Calu3 (cell line): ENCODE measurements at regions not wholly inside any gene's neighbourhood (a gene's known extent, or its start where the extent isn't known, plus 50 kb on each side); places are given as distances from the start of the nearest gene placed in this dataset.

Experiments used
- BruUV-seq: library from RNA; stranded (reverse); fragments of 400-500 nt; replicated peaks from 2 replicates; lab custom pipeline; 2021; lab: Mats Ljungman, UMichigan
- CTCF ChIA-PET: fragments of 300-600 bp; sonication (Branson Sonifier 250); formaldehyde crosslinking; loops from one replicate; lab custom pipeline; 2022; ENCODE audit warnings: antibody characterized with exemption; lab: Charles Lee
- DNase-seq: peaks from one replicate; pipeline ENCODE4 v3.0.0; 2022
- H3K27ac Mint-ChIP-seq: one replicate; pipeline ENCODE4 v1.8.0; 2022; ENCODE audit warnings: mixed read lengths; ENCODE audit not compliant: unreplicated experiment
- H3K27me3 Mint-ChIP-seq: one replicate; pipeline ENCODE4 v1.8.0; 2022; ENCODE audit warnings: mixed read lengths; ENCODE audit not compliant: unreplicated experiment
- H3K36me3 Mint-ChIP-seq: one replicate; pipeline ENCODE4 v1.8.0; 2022; ENCODE audit warnings: mild to moderate bottlenecking, moderate library complexity, mixed read lengths; ENCODE audit not compliant: insufficient read depth, unreplicated experiment
- H3K4me1 Mint-ChIP-seq: one replicate; pipeline ENCODE4 v1.8.0; 2022; ENCODE audit warnings: mild to moderate bottlenecking, low read depth, mixed read lengths; ENCODE audit not compliant: unreplicated experiment
- H3K4me3 Mint-ChIP-seq: one replicate; pipeline ENCODE4 v1.8.0; 2022; ENCODE audit warnings: mild to moderate bottlenecking, low read depth, moderate library complexity, mixed read lengths; ENCODE audit not compliant: unreplicated experiment
- H3K9me3 Mint-ChIP-seq: one replicate; pipeline ENCODE4 v1.8.0; 2022; ENCODE audit warnings: low read depth, mixed read lengths; ENCODE audit not compliant: unreplicated experiment
- intact Hi-C: fragments of 100-400 bp; cut with micrococcal nuclease; formaldehyde crosslinking; loops from one replicate; pipeline ENCODE4 v1.10.0; 2022; ENCODE audit not compliant: unreplicated experiment
- TF ChIP-seq, protein P1 (sequence below): fragments of 200-600 bp; IDR thresholded peaks from one replicate; pipeline ENCODE4 v1.8.0; 2022; ENCODE audit warnings: antibody characterized with exemption; ENCODE audit not compliant: unreplicated experiment

DNA sequence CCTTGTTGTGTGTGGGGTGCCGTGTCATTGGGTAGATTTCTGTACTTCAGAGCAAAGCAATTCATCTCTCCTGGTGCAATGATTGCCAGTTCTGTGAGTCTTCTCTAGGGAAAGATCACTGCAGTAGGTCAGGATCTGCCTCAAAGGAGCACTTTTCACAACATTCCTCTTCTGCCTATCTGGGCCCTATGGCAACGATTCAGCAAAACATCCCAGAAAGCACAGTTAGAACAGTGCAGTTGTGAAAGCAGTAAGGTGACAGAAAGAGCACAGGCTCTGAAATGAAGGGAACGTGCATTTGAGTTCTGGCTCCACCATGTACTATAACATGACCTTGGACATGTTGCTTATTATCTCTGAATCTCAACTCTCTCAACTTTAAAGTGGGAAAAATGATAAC is 178.5 kb upstream of the N4BP1 start:
- BruUV-seq: no TSS peak
- CTCF ChIA-PET: no interaction called here

DNA sequence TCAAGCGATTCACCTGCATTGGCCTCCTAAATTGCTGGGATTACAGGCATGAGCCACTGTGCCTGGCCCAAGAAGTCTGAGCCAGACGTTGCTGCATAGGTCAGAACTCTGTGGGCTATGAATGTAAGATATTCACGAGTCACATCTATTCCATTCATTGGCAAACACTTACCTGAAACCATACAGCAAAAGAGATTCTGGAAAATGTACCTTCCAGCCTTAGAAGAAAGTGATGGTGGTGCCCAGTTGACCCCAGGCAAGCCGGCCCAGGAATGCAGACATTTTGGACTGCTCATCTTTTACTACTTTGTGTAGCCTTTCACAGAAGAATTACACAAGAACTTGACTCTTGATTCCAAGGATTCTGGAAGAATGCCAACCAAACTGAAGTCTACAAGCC is 135.6 kb upstream of the N4BP1 start:
- intact Hi-C loops: no loop called here
- Mint-ChIP-seq H3K36me3 (no peaks in the 10 kb centered on the region), H3K4me1 (no peaks in the 10 kb centered on the region), H3K27me3 (no peaks in the 10 kb centered on the region), H3K27ac (no peak overlapping the region), H3K9me3 (no peaks in the 10 kb centered on the region), H3K4me3 (no peak overlapping the region)
- BruUV-seq: no TSS peak
- DNase-seq: no peak
- TF ChIP-seq, protein P1, sequence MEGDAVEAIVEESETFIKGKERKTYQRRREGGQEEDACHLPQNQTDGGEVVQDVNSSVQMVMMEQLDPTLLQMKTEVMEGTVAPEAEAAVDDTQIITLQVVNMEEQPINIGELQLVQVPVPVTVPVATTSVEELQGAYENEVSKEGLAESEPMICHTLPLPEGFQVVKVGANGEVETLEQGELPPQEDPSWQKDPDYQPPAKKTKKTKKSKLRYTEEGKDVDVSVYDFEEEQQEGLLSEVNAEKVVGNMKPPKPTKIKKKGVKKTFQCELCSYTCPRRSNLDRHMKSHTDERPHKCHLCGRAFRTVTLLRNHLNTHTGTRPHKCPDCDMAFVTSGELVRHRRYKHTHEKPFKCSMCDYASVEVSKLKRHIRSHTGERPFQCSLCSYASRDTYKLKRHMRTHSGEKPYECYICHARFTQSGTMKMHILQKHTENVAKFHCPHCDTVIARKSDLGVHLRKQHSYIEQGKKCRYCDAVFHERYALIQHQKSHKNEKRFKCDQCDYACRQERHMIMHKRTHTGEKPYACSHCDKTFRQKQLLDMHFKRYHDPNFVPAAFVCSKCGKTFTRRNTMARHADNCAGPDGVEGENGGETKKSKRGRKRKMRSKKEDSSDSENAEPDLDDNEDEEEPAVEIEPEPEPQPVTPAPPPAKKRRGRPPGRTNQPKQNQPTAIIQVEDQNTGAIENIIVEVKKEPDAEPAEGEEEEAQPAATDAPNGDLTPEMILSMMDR: no peak
- CTCF ChIA-PET: no interaction called here

More for the DNA sequence above, 178.5 kb upstream of the N4BP1 start:
- no peaks in the 10 kb centered on the region for H3K4me1 Mint-ChIP-seq
- DNase-seq: no peak
- H3K9me3 Mint-ChIP-seq: peaks cover 7% of the 10 kb centered on the region
- no peaks in the 10 kb centered on the region for H3K36me3 Mint-ChIP-seq
- TF ChIP-seq, protein P1: no peak
- no peaks in the 10 kb centered on the region for H3K27me3 Mint-ChIP-seq
- no peak overlapping the region for H3K27ac Mint-ChIP-seq
- no peak overlapping the region for H3K4me3 Mint-ChIP-seq
- intact Hi-C loops: no loop called here

DNA sequence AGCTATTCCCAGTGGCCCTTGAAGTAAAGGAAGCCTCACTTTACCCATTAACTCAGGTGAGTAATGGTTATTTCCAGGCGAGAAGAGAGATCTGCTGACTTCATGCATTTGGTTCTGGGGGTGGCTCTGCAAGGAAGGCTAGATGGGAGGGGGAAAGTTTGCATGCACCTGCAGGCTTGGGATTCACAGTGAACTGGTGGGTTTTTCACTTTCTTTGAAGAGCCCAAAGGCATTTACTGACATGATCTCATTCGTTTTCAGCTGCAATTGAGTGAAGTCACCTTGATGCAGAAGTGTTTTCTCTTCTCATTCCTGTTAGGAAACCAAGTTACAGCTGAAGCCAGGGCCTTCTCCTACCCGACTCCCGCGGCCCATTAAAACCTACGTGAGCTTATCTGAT is 131.0 kb upstream of the N4BP1 start:
- BruUV-seq: no TSS peak
- H3K4me1 Mint-ChIP-seq: no peaks in the 10 kb centered on the region
- no peak overlapping the region for H3K4me3 Mint-ChIP-seq
- no peak for DNase-seq
- no peak overlapping the region for H3K27ac Mint-ChIP-seq
- CTCF ChIA-PET: no interaction called here
- no peaks in the 10 kb centered on the region for H3K36me3 Mint-ChIP-seq
- intact Hi-C loops: no loop called here
- no peaks in the 10 kb centered on the region for H3K9me3 Mint-ChIP-seq
- TF ChIP-seq, protein P1: no peak
- H3K27me3 Mint-ChIP-seq: peaks cover 18% of the 10 kb centered on the region

DNA sequence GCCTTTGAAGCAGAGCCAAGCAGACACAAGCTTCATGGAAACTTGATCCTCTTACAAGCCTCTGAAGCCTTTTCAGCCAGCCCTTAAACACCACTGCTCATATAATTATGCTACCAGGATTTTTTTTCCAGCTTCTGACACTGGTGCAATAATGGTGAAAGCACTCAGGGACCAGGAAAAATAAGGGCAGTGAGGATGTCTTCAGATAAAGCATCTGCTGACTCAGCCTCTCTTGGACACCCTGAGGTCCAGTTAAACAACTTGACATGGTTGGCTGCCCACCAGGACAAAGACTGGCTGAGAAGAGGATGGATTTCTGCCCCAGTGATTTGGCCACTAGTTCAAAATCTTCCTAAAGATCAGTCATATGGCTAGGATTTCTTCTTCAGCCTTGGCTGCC is 124.2 kb upstream of the N4BP1 start:
- BruUV-seq: no TSS peak
- Mint-ChIP-seq H3K4me3 (no peak overlapping the region), H3K9me3 (no peaks in the 10 kb centered on the region), H3K27ac (no peak overlapping the region), H3K4me1 (no peaks in the 10 kb centered on the region), H3K36me3 (no peaks in the 10 kb centered on the region), H3K27me3 (peaks cover 18% of the 10 kb centered on the region)
- TF ChIP-seq, protein P1: no peak
- intact Hi-C loops: no loop called here
- DNase-seq: no peak
- CTCF ChIA-PET: interaction anchor here (0.5 kb wide), 1 partner anchor 17 kb away, joined by 4 read pairs; no protein-coding TSS in a partner anchor
